DMS53 treated with DMSO at 0.1 percent for 48 hours (cell line): ENCODE measurements at regions not wholly inside any gene's neighbourhood (a gene's known extent, or its start where the extent isn't known, plus 50 kb on each side); places are given as distances from the start of the nearest gene placed in this dataset.

Experiments
- DNase-seq: peaks from one replicate; lab custom pipeline; 2025; ENCODE audit not compliant: unreplicated experiment; lab: John Stamatoyannopoulos, UW

DNA sequence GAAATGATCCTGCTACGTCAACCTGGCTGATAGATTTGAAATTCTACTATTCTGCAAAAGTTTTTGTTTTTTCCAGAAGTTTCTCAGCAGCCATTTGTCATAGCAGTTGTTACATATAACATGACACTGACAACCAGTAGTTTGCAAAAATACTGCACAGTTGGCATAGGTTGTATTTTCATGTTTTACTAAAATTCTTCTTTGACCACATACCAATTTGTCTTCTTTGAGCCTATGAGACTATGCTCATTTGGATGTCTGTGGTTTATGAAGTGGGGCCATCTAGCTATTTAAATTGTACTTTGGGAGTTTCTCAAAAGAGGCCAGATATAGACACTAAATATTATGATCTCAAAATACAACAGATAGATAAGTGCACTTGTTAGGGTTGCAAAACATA lies 104.9 kb upstream of the PREP start:
- DNase-seq: no peak

DNA sequence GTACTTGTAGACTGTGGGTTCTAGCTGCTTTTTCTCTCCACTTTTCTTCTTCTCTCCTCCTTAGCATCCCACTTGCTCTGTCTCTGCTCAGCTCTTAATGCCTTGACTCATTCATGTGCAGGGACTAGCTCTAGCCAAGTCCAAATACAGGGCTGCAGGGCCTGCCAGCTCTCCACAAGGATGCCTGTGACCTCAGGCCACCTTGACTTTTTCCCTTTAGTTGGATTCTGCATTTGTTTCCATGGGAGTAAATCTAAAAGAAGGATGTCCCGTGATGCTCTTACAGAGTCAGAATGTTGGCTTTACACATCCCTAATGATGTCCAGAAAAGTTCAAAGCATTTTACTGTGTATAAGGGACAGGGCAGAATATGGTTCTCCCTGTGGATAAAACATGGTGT lies 101.8 kb upstream of the PREP start:
- DNase-seq: no peak

DNA sequence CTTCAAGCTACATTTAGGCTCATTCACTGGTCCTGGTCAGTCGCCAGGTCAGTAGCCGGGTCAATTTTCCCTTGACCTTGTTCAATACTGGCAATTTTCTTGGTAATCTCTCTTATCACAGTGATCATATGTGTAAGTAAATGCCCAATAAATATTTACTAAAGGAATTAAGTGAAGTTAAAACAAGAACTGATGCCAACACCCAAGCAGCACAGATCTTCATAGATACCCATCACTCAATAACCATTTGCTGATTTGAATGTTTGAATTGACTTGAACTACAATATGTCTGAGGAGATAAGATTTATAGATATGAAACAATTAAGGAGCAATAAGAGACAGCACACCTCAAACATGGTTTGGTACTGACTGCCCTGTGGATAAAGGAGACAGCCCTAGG lies 100.8 kb upstream of the PREP start:
- DNase-seq: no peak

DNA sequence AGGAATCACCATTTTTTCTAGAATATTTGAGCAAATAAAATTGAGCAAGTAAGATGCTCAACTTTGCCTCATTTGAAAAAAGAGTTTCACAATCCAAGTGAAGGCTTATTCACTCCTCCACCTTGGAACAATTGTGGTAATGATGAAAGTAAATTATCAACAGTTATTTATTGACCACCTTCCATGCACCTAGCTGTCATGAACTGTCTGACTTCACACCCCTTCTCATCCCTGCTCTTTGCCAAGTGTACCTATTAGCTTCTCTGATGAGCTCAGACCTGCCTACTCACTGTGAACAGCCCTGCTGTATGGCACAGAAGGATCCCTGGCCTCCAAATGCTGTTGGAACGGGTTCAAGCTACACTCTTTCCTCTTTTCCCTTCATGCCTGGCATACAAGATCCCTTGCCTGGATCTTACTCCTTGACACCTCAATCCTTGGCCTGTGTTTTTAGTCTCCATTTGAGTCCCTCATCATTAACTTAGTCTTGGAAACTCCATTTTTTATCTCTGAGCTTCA lies 99.0 kb upstream of the PREP start:
- no peak for DNase-seq

DNA sequence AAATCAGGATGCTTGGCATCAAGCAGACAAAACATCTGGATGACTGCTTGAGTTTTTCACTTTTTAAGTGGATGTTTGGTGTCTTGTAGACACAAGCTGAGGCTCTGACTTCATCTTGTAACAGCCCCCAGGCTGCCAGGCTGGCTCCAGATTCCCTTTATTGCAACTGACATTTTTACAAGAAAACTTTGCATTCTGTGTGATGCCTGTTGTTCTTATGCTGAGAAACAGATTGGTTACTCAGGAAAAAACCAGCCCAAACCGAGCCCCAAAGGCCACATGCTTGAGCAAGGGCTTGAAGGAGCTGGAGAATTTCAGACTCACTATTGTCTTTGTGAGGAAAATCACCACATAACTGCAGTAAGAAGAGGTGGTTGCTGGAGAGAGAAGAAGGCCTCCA lies 98.4 kb upstream of the PREP start:
- no peak for DNase-seq

DNA sequence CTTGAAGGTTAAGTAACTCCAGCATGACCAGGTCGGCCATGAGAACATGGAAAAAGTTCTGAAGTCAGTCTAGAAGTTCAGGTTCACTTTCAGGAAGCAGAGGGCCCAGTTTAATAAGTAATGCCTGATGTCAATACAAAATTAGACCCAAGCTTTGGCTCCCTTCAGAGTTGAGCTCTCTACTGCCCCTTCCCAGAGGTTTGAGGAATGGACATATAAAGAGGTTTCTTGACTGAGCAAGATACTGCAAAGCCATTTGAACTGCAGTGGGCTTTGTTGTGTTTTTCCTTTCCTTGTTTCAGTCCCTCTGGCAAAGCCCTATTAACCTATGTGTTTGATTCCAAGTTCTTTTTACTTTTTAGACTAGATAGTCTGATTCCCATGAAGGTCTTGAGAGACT lies 97.8 kb upstream of the PREP start:
- DNase-seq: no peak

DNA sequence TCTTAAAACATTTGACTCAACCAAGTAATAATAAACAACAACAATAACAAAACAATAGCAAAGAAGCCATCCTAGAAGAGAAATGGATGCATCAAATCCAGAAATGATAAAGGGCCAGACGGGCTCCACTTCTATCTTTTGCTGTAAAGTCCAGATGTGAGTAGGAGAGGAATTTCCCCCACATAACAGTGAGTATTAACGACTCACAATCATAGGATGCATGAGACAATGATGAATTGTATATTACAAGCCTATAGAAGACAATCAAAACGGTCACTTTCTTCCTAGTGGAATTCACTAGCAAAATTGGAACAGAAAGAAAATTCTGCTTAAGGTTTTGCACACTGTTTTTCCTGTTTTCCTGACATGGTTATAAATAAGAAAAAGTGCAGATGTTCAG lies 97.0 kb upstream of the PREP start:
- no peak for DNase-seq

DNA sequence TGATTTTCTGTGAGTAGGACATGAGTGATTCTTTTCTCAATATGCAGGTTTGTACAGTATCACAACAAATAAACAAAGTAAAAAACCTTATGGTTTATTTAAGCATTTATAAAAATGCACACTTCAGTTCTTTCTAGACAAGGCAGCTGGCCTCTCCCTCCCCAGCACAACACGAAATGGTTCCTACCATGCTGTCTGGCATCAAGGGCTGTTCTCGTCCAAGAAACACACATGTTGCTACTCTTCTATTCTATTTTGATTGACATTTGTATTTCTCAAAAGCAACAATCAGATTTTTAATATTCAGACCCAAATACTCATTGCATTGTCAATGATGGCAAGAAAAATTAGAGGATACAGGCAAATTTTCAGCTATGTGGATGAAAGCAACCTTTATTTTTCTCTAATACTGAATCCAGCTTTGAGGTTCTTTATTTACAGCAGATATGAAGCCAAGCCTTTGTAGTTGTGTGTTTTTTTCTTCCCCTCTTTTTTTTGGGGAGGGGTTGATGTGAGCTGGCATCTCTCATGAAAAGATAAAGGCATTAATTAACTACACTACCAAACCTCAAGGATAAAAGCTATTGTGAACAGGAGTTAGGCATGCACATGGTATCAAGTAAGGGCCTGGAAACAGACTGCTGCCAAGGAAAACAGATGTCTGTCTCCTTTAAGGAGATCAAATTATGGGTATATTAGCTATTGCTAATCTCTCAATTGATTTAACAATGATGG lies 96.4 kb upstream of the PREP start:
- no peak for DNase-seq

DNA sequence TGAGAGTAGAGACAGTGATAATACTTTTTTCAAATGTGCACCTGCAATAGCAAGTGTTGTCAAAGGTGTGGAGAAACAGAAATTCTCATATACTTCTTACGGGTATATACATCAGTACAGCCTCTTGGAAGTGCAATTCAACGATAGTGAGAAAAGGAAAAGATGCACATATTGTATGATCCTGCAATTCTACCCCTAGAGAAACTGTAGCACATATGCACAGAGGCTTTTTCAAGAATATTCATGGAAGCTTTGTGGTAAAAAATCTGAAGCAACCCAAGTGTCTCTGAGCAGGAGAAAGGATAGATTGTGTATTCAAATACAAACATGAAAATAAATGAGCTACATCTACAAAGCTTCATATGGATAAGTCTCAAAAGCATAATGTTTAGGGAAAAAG lies 94.7 kb upstream of the PREP start:
- no peak for DNase-seq

DNA sequence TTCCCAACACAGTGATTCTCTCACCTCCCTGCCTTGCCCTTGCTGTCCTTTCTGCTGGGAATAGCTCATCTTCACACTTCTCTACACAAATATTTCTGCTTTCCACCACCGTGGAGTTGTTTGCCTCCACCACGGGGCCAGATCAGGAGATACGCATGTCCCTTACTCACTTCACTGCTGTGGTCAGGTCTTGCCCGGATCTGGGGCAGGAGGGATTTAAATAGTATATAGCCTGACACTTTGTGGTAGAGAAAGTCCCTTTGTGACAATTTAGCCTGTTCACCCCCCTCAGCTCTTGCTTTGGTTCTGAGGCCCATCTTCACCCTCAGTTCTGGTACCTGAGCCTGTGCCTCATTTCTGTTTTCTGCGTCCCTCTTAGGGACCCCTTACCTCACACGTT lies 92.6 kb upstream of the PREP start:
- DNase-seq: no peak

DNA sequence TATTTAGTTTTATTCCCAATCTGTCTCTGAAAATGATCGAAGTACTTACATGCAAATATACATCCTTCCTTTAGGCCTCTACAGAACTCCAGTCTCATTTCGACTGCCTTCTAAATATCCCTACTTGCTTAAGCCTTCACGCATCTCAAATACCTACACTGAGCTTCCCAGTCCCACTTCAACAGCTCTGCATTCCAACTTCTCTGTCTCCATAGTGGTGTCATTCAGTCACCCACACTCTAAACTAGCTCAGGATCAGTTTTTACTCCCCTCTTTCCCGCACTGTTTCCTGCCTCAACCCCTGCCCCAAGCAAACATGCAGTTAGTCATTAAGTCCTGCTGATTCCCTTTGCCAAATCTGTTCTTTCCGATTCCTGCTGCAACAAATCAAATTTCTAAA lies 91.8 kb upstream of the PREP start:
- no peak for DNase-seq

DNA sequence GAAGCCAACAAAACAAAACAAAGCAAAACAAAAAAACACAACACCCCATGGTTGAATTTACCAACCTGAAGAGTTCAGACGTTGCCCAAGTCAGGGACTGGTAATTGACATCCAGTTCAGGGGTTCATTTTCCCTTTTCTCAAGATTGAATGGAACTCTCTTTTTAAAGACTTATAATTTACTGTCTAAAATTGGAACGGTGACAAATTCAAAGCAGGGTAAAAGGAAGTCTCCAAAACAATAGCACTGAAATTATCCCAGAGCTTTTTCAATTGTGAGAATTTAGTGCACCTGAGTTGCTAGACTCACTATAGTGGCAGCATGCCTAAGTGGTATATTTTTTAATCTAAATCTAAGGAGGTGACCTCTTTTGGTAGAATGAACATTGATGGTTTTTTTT lies 90.9 kb upstream of the PREP start:
- DNase-seq: no peak

DNA sequence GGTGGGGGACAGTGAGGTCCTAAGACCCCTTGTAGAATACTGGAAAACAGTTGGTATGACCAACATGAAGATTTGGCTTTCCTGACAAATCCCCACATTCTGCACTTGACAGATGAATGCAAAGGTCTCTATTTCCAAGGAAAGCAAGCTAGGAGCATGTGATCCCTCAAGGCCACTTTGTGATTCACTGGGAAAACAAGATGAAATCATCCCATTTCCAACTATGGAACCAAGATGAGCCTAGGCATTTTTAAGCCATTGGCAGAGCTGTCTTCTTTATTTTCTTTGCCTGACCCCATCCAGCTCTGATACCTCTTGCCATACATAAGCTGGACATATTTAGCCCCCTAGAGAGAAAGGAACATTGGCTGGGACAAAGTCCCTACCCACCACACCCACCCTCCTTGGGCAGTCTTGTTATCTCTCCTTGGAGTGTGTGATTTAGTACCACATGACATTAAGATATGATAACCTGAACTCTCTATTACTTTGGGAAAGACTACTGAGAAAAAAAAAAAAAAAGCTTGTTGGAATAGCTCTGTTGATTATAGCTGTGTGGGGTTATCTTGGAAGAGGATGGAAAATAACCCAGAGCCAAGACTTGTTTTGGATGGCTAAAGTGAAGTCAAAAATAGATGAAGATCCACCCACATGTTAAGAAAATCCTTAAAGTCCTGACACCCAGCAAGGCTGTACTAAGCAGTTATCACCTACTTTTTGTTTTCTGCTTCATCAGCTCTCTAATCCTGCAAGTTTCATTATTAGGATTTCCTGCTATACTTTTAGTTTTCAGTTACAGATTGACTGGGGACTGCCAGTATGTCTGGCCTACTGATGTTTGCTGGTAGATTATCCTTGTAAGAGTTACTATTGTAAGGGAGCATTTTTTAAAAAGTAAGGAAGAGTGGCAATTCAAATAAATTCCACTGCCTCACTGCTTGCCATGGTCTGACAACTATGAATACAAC lies 90.1 kb upstream of the PREP start:
- DNase-seq: no peak

DNA sequence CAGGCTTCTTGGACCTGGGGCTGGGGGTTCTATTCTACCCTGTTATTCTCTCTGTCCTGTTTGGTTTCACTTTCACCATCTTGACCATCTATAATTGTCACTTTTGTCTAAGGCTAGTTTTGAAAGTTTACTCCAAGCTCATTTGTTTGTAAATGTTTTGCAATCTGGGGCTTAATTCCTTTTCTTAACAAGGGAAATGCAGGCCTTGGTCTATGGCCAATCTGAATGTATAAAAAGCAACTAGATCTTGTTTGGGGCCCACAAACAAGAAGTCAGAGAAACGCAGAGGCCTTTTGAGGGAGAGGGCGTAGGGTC lies 86.3 kb upstream of the PREP start:
- DNase-seq: no peak

DNA sequence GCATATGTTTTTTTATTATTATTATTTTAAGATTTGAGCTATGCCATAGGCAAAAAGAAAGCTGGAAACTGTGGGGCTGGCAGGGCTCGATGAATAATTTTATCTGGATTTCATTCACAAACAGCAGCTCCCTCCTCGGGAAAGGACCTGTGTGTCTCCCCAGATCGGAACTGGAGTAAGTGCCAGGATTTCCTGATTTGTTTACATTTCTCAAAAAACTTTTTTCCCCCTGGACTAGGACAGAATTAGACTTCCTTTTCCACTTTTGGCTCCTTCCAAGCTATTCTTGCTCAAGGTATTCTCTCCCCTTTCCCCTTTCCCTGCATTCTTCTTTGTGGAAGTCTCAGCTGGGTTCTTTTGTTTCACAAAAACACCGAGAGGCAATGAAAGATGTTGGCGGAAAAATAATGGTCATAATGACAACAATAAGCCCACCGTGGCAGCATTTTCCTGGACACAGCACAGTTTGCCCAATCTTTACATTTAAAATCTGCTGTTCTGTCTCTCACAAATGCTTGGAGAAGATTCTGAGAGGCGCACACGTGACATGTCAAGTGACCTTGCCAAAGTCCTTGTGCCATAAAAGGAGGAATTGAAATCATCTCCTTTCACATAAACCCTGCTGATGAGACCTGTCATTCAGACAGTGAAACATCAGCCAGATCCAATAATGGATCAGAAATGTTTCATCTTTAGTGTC lies 85.8 kb upstream of the PREP start:
- DNase-seq: no peak

DNA sequence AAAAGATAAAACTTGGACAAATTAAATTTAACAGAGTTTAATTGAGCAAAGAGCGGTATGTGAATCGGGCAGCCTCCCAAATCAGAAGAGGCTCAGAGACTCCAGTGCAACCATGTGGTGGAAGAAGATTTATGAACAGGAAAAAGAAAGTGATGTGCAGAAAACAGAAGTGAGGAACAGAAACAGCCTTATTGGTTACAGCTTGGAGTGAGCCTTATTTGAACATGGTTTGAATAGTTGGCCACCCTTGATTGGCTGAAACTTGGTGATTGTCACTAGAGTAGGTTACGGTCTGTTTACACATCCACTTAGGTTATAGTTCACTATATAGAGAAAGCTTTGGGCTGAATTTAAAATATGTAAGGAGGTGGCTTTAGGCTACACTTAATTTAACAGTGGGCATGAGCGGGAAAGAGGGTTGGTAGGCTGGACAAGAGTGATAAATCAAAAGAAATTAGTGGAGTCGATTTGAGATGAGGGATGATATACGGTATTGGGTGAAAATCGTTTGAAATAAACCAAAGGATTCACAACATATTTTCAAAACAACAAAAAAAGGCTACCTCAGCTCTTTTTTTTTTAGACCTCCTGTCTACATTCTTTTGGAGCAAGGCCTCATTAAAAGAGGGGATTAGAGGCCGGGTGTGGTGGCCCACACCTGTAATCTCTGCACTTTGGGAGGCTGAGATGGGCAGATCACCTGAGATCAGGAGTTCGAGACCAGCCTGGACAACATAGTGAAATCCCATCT lies 84.3 kb upstream of the PREP start:
- no peak for DNase-seq

DNA sequence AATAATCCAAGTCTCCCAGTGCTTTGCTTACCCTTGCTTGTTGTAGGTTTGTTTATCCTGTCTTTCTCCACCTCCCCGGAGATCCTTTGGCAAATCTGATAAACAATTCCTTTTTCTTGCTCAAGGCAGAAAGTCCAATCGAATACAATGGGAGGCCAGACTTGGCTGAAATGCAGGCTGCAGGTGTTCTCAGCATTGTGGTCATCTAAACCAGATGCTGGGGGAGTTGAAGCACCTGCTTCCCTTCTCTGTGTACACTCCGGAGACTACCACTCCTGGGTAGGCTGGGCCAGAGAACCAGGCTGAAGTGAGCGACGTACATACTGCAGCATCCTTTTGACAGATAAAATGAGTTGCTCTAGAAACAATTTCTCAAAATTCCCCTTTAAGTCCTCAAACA lies 82.6 kb upstream of the PREP start:
- DNase-seq: peak; percentile 60

DNA sequence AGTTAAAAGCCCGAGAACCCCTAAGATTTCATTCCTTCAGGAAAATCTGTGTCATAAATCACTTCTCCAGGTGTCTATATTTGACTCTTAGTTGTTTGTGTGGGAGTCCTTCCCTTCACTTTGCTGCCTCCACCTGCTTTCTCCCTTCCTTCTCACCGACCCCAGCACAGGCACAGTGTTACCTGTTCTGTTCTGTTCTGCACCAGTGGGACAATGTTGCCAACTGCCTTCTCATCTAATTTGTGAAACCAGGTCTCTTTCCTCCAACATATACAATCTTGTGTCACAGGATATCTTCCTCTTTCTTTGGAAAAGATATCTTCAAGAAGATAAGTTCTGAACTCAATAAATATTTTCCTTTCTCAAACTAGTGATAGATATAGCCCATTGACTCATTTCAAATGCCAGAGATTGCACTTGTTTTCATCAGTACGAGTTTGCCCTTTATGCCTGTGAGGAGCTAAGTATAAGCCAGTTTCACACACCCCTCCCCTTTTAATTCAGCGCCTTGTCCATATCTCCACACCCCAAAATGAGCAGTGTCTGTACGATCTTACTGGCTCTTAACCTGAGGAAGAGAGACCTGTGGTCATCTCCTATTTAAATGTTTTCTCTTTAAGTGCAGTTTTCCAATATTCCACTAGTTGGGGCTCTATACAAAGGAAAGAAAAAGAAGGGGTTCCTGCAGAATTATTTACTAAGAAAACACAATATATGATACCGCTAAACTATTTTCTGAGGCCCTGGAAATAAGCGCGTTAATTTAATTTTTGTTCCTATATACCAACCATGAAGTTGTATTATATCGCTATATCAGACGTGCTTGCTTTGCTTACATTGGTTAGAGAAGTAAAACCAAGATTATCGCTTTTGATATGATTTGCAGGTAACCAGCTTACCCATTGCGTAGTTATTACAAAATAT lies 81.6 kb upstream of the PREP start:
- peak; percentile 49 for DNase-seq

DNA sequence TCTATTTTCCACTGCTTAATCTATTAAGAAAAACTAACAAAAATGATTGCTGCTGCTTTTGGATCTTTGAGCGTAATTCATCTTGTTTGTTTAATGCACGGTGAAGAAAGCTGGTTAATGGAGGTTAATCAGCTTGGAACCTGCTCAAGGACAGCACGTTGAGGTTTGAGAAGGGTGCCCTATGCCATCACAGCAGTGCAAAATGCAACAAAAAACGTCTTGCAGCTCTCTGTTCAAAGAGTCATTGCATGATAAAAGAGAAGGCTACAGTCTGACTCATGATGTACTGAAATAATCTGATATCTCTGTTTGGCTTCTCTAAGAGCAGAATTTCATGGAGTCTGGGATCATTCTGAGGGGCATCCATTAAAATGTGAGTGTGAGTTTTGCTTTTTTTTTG lies 80.6 kb upstream of the PREP start:
- no peak for DNase-seq

DNA sequence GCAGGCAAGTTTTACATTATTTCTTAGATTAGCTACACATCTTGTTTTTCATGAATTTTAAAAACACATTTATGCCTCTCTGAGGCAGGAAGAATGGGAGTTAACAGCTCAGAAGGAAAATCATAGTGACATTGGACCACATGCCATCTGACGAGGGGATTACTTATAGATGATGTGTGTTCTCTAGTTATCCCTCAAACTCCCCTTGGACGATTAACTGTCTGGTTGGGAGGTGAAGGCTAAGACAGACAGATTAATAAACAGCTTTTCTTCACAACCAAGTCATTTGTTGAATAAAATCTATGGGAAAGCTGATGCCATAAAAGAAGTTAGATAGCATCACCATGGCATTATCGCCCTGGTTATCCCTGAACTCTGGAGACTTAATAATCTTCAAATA lies 80.0 kb upstream of the PREP start:
- DNase-seq: no peak
